ENCODE measurements at regions not wholly inside any gene's neighbourhood (a gene's known extent, or its start where the extent isn't known, plus 50 kb on each side); places are given as distances from the start of the nearest gene placed in this dataset.

- Histone ChIP-seq H3K18ac (ENCODE audit: low read depth, low read length) (no peak overlapping the region), H2BK15ac (ENCODE audit: low read depth, low read length) (no peak overlapping the region), H3K4ac (ENCODE audit: low read depth, low read length) (no peak overlapping the region), H3K23ac (ENCODE audit: low read depth, low read length) (no peak overlapping the region), H2AK5ac (ENCODE audit: low read depth, low read length) (no peak overlapping the region), H3K79me1 (ENCODE audit: low read depth in 1 of 2, low read length in 2 of 2) (no peaks in the 10 kb centered on the region), H4K20me1 (ENCODE audit: insufficient read depth, low read length) (no peaks in the 10 kb centered on the region), H3K9me3 (ENCODE audit: control insufficient read depth, insufficient read depth, low read length) (peaks cover 5% of the 10 kb centered on the region; the same call in 1 of the 2 replicates), H4K91ac (ENCODE audit: insufficient read depth, low read depth, low read length) (no peak overlapping the region), H3K56ac (ENCODE audit: extremely low read depth, insufficient read depth, low read length) (no peak overlapping the region), H2BK5ac (ENCODE audit: low read depth, low read length, poor library complexity, severe bottlenecking) (no peak overlapping the region), H2AK9ac (replicated peaks; ENCODE audit: low read depth, low read length, poor library complexity) (no peak overlapping the region), H3K36me3 (ENCODE audit: control insufficient read depth, insufficient read depth, low read length) (no peaks in the 10 kb centered on the region), H2BK20ac (ENCODE audit: low read depth, low read length) (no peak overlapping the region), H4K5ac (ENCODE audit: low read depth, low read length) (no peak overlapping the region), H3K4me2 (ENCODE audit: low read depth, low read length) (no peak overlapping the region), H3K27me3 (ENCODE audit: control insufficient read depth, insufficient read depth, low read length) (no peaks in the 10 kb centered on the region), H4K8ac (ENCODE audit: low read depth in 2 of 2, low read length in 2 of 2) (no peak overlapping the region), H3K27ac (ENCODE audit: insufficient read depth, low read length) (no peak overlapping the region), H3K4me1 (ENCODE audit: control insufficient read depth, insufficient read depth, low read length) (no peaks in the 10 kb centered on the region), H3K9me1 (ENCODE audit: insufficient read depth, low read length) (no peaks in the 10 kb centered on the region), H2AFZ (replicated peaks; ENCODE audit: low read length, poor library complexity) (no peak overlapping the region), H2BK120ac (ENCODE audit: low read depth, low read length) (no peak overlapping the region), H3K9ac (ENCODE audit: low read depth, low read length) (no peak overlapping the region), H3K4me3 (ENCODE audit: insufficient read depth, low read depth, low read length) (no peak overlapping the region), H3K14ac (replicated peaks; ENCODE audit: low read depth, low read length) (no peak overlapping the region)
- DNase-seq (no peak), ATAC-seq (ENCODE audit: low read depth) (no peak)
- TF ChIP-seq CEBPB (IDR thresholded peaks at IDR 0.05; ENCODE audit: low read depth, low read length), result no peak
- TF ChIP-seq RCOR1 (IDR thresholded peaks at IDR 0.05; ENCODE audit: insufficient replicate concordance, low read length), result no peak
- no peak for TF ChIP-seq BHLHE40 (IDR thresholded peaks at IDR 0.05; ENCODE audit: low read depth, low read length)
- TF ChIP-seq ELK1 (IDR thresholded peaks at IDR 0.05; ENCODE audit: borderline replicate concordance, low read depth, low read length), result no peak
- no peak for TF ChIP-seq MAFK (IDR thresholded peaks at IDR 0.05; ENCODE audit: low read depth, low read length)
- no peak for TF ChIP-seq RFX5 (IDR thresholded peaks at IDR 0.05; ENCODE audit: low read depth, low read length)
- TF ChIP-seq MXI1 (IDR thresholded peaks at IDR 0.05; ENCODE audit: borderline replicate concordance, low read depth, low read length), result no peak
- TF ChIP-seq SMC3 (IDR thresholded peaks at IDR 0.05; ENCODE audit: low read depth, low read length), result no peak
- TF ChIP-seq NFE2L2 (IDR thresholded peaks at IDR 0.05; ENCODE audit: low read depth, low read length), result no peak
- no peak for TF ChIP-seq CTCF (conservative IDR thresholded peaks at IDR 0.05; ENCODE audit: low read depth, low read length)
- no peak for TF ChIP-seq FOS (IDR thresholded peaks at IDR 0.05; ENCODE audit: low read depth, low read length)
- TF ChIP-seq CHD1 (IDR thresholded peaks at IDR 0.05; ENCODE audit: low read depth, low read length), result no peak
- no peak for TF ChIP-seq MAZ (IDR thresholded peaks at IDR 0.05; ENCODE audit: borderline replicate concordance, low read depth, low read length)
- TF ChIP-seq USF2 (IDR thresholded peaks at IDR 0.05; ENCODE audit: low read depth, low read length), result no peak
- no peak for TF ChIP-seq POLR2A (IDR thresholded peaks at IDR 0.05; ENCODE audit: low read depth, low read length)
- no peak for TF ChIP-seq RAD21 (IDR thresholded peaks at IDR 0.05; ENCODE audit: low read length)
- ChIA-PET CTCF (interaction anchor here (0.5 kb wide), 1 partner anchor 12 kb away, joined by 4 read pairs; no protein-coding TSS in a partner anchor), POLR2A (ENCODE audit: unreplicated experiment) (no interaction called here)
- intact Hi-C loops (cut with micrococcal nuclease), result no loop called here
- no TSS peak for BruUV-seq (replicated peaks)
- dilution Hi-C loops (cut with HindIII; ENCODE audit: low sequenced_read_pairs, unreplicated experiment), result no loop called here
- in situ Hi-C loops (cut with MboI; ENCODE audit: low sequenced_read_pairs), result no loop called here
These were observed 1088.3 kb upstream of the SORCS1 start for GRCh38 chr10:108252771-108253170.

All from IMR-90 (cell line).